K562 (cell line): ENCODE measurements at regions not wholly inside any gene's neighbourhood (a gene's known extent, or its start where the extent isn't known, plus 50 kb on each side); places are given as distances from the start of the nearest gene placed in this dataset.

Experiments used
- ATAC-seq: fragments of 200-7000 bp; cut with Tn5 transposase; 3 replicates; pipeline ENCODE4 v1.9.1; 2020; ENCODE audit warnings: moderate library complexity
- BruUV-seq: library from RNA; stranded (reverse); fragments of 400-500 nt; replicated peaks from 2 replicates; lab custom pipeline; 2021; lab: Mats Ljungman, UMichigan
- CTCF ChIA-PET: fragments of 300-600 bp; formaldehyde crosslinking; extraction: SDS; loops from one replicate; lab custom pipeline; 2021; ENCODE audit warnings: low intra/inter-chr PET ratio; lab: Yijun Ruan, JAX
- POLR2A ChIA-PET: fragments of 300-600, 350-650 bp; sonication (Branson Sonifier 250); formaldehyde crosslinking; extraction: SDS; loops from one replicate; lab custom pipeline; 2021; ENCODE audit warnings: antibody characterized with exemption, inconsistent platforms; lab: Yijun Ruan, JAX
- DNase-seq, 4 experiments: peaks; one replicate each; pipeline versions ENCODE4 v3.0.0 to v3.0.0-alpha.2; 2011 to 2018; ENCODE audit warnings: low spot score in 3 of 4, mixed read lengths in 3 of 4; ENCODE audit errors: extremely low read depth in 1 of 4
- FAIRE-seq: peaks from 2 replicates; lab custom pipeline; 2011; peaks lifted over from hg19 to GRCh38; lab: Jason Lieb, UNC
- H2AFZ ChIP-seq: 2 replicates; pipeline ENCODE4 v1.6.0; 2011; ENCODE audit warnings: low read depth, low read length, control low read depth, inconsistent platforms
- H3K27ac ChIP-seq: fragments of 200-600 bp; 3 replicates; pipeline ENCODE4 v1.8.0; 2011; ENCODE audit warnings: low read depth, mild to moderate bottlenecking, control low read depth, inconsistent platforms, low read length, moderate library complexity, mixed read lengths; ENCODE audit errors: extremely low read depth
- H3K27me3 ChIP-seq, 2 experiments: fragments of 300-600 bp in 1 of 2; 2 replicates in 1 of 2; 3 replicates in 1 of 2; pipeline versions ENCODE4 v1.6.0 to v1.8.0; 2011; ENCODE audit warnings: inconsistent platforms in 2 of 2, low read length in 2 of 2, mild to moderate bottlenecking in 1 of 2, mixed read lengths in 1 of 2, moderate library complexity in 1 of 2; ENCODE audit not compliant: control insufficient read depth in 2 of 2, insufficient read depth in 2 of 2
- H3K36me3 ChIP-seq: fragments of 300-600 bp; 3 replicates; pipeline ENCODE4 v1.8.0; 2011; ENCODE audit warnings: mild to moderate bottlenecking, low read length, inconsistent platforms; ENCODE audit not compliant: control insufficient read depth, insufficient read depth
- H3K4me1 ChIP-seq, 2 experiments: fragments of 200-600 bp in 1 of 2; replicated peaks in 1 of 2; 2 replicates in 1 of 2; 3 replicates in 1 of 2; pipeline versions ENCODE4 v1.5.1 to v1.8.0; 2011; ENCODE audit warnings: inconsistent platforms in 2 of 2, low read length in 2 of 2, mild to moderate bottlenecking in 1 of 2, mixed read lengths in 1 of 2, moderate library complexity in 1 of 2; ENCODE audit not compliant: control insufficient read depth in 2 of 2, insufficient read depth in 2 of 2
- H3K4me2 ChIP-seq: 2 replicates; pipeline ENCODE4 v1.6.1; 2011; ENCODE audit warnings: low read length, control low read depth, inconsistent platforms, mixed read lengths; ENCODE audit not compliant: insufficient read depth
- H3K4me3 ChIP-seq: fragments of 200-600 bp; sonication (generic), shearing (Covaris generic); 2 replicates; pipeline ENCODE4 v1.5.1; 2016; ENCODE audit warnings: control low read depth, inconsistent platforms
- H3K79me2 ChIP-seq: fragments of 200-600 bp; 3 replicates; pipeline ENCODE4 v1.8.0; 2011; ENCODE audit warnings: low read length, inconsistent platforms; ENCODE audit not compliant: control insufficient read depth, insufficient read depth
- H3K9ac ChIP-seq, 2 experiments: 2 replicates each; pipeline versions ENCODE4 v1.6.0 to v1.6.1; 2011; ENCODE audit warnings: low read depth in 2 of 2, low read length in 2 of 2, control low read depth in 1 of 2, inconsistent platforms in 1 of 2, mild to moderate bottlenecking in 1 of 2, mixed read lengths in 1 of 2; ENCODE audit not compliant: insufficient read depth in 1 of 2
- H3K9me1 ChIP-seq: one replicate; pipeline ENCODE4 v1.6.0; 2011; ENCODE audit warnings: inconsistent platforms, mild to moderate bottlenecking, low read length, moderate library complexity; ENCODE audit not compliant: control insufficient read depth, insufficient read depth
- H3K9me3 ChIP-seq: replicated peaks from 2 replicates; pipeline ENCODE4 v1.5.1; 2011; ENCODE audit warnings: low read depth, low read length, inconsistent platforms; ENCODE audit not compliant: control insufficient read depth, insufficient read depth
- H4K20me1 ChIP-seq: replicated peaks from 2 replicates; pipeline ENCODE4 v1.6.1; 2011; ENCODE audit warnings: low read length, inconsistent platforms, mixed read lengths; ENCODE audit not compliant: control insufficient read depth, insufficient read depth
- MAFG ChIP-seq: fragments of 450-650 bp; conservative IDR thresholded peaks from 2 replicates; pipeline ENCODE4 v1.6.1; 2016; ENCODE audit warnings: missing genetic modification characterization, missing compliant biosample characterization
- MAFK ChIP-seq: IDR thresholded peaks from 2 replicates; pipeline ENCODE4 v1.6.1; 2011; ENCODE audit warnings: low read length, improper control_type of control experiment
- MXD1 ChIP-seq: fragments of 250-450 bp; sonication (Bioruptor Pico); IDR thresholded peaks from 2 replicates; pipeline ENCODE4 v1.8.0; 2021; ENCODE audit warnings: borderline replicate concordance, mild to moderate bottlenecking, moderate library complexity; ENCODE audit not compliant: poor library complexity, severe bottlenecking
- POLR3G ChIP-seq: IDR thresholded peaks from 2 replicates; pipeline ENCODE4 v1.6.1; 2011; ENCODE audit not compliant: insufficient read length, insufficient replicate concordance; ENCODE audit errors: extremely low read depth
- RAD21 ChIP-seq, 2 experiments: fragments of 250-450 bp in 1 of 2; fragments of 450-650 bp in 1 of 2; sonication (Bioruptor Pico) in 1 of 2; formaldehyde crosslinking in 1 of 2; IDR thresholded peaks in 1 of 2; conservative IDR thresholded peaks in 1 of 2; 2 replicates each; pipeline versions ENCODE4 v1.4.0 to v1.8.0; 2020 to 2022; ENCODE audit warnings: mild to moderate bottlenecking in 2 of 2, moderate library complexity in 1 of 2
- SPI1 ChIP-seq: IDR thresholded peaks from 2 replicates; pipeline ENCODE4 v1.6.1; 2011; ENCODE audit warnings: low read depth, low read length, control low read depth, borderline replicate concordance
- ZNF282 ChIP-seq: sonication (generic); formaldehyde crosslinking; IDR thresholded peaks from 2 replicates; pipeline ENCODE4 v1.8.1; 2023; ENCODE audit warnings: missing genetic modification reagents
- WGBS: fragments of 100-300 bp; shearing (Covaris generic); methylation state at CpG from one replicate; pipeline ENCODE4 v1.1.6; 2016; ENCODE audit warnings: low coverage, mixed read lengths; ENCODE audit not compliant: insufficient coverage; ENCODE audit errors: missing lambda C conversion rate; 5-methylcytosine and 5-hydroxymethylcytosine counted together
- in situ Hi-C: fragments of 300-500 bp; cut with MboI; formaldehyde crosslinking; loops from 4 replicates; pipeline ENCODE4 v1.15.0; 2018; ENCODE audit warnings: inconsistent platforms, mixed read lengths
- intact Hi-C: fragments of 100-400 bp; cut with micrococcal nuclease; formaldehyde crosslinking; loops from 2 replicates; pipeline ENCODE4 v1.14.2; 2022

- ChIA-PET POLR2A (no interaction called here), CTCF (no interaction called here)
- no peak for DNase-seq
- in situ Hi-C loops (no loop called here), intact Hi-C loops (no loop called here)
- BruUV-seq: no TSS peak
- Histone ChIP-seq H3K79me2 (no peaks in the 10 kb centered on the region), H3K36me3 (no peaks in the 10 kb centered on the region), H3K27me3 (no peaks in the 10 kb centered on the region), H3K4me1 (no peaks in the 10 kb centered on the region), H3K9me1 (no peaks in the 10 kb centered on the region), H3K9ac (no peak overlapping the region), H3K4me3 (no peak overlapping the region), H3K27ac (no peak overlapping the region), H4K20me1 (no peaks in the 10 kb centered on the region), H3K9me3 (no peaks in the 10 kb centered on the region), H2AFZ (no peak overlapping the region), H3K4me2 (no peak overlapping the region)
- no peak for FAIRE-seq
- TF ChIP-seq MAFK (peak; percentile 25; the same call in 1 of the 2 replicates), POLR3G (no peak), ZNF282 (CRISPR knock-in tag) (no peak), MAFG (tag) (0 out of 2 replicates have a peak, but pooled peaks have one; percentile 11), RAD21 (CRISPR knock-in tag; conservative IDR thresholded peaks at IDR 0.05 in 1 of 2, IDR thresholded peaks at IDR 0.05 in 1 of 2) (no peak)
- WGBS: 3% methylated on average over 4 of the region's 4 CpGs
- ATAC-seq: no peak
Observed at GRCh38 chrX:7385131-7385530, 237.2 kb upstream of the PUDP start.

- H2AFZ ChIP-seq: no peak overlapping the region
- BruUV-seq: no TSS peak
- H3K4me3 ChIP-seq: no peak overlapping the region
- no peak for ATAC-seq
- no peak overlapping the region for H3K4me2 ChIP-seq
- WGBS: 0% methylated on average over 3 of the region's 3 CpGs
- TF ChIP-seq SPI1 (0 out of 2 replicates have a peak, but pooled peaks have one; percentile 2), MXD1 (CRISPR knock-in tag) (no peak)
- no peaks in the 10 kb centered on the region for H3K9me3 ChIP-seq
- DNase-seq: no peak
- no peak overlapping the region for H3K9ac ChIP-seq
- POLR2A ChIA-PET: no interaction called here
- no peaks in the 10 kb centered on the region for H3K9me1 ChIP-seq
- H3K4me1 ChIP-seq: no peaks in the 10 kb centered on the region
- intact Hi-C loops (no loop called here), in situ Hi-C loops (no loop called here)
- H3K36me3 ChIP-seq: no peaks in the 10 kb centered on the region
- no peaks in the 10 kb centered on the region for H3K27me3 ChIP-seq
- no peak overlapping the region for H3K27ac ChIP-seq
- H4K20me1 ChIP-seq: no peaks in the 10 kb centered on the region
- CTCF ChIA-PET: no interaction called here
- no peak for FAIRE-seq
- H3K79me2 ChIP-seq: no peaks in the 10 kb centered on the region
Observed at GRCh38 chrX:7378406-7378805, 230.5 kb upstream of the PUDP start.
